Right hindlimb (tissue), 1 donor: ENCODE measurements at regions not wholly inside any gene's neighbourhood (a gene's known extent, or its start where the extent isn't known, plus 50 kb on each side); places are given as distances from the start of the nearest gene placed in this dataset.

Experiments used
- DNase-seq: peaks from one replicate; pipeline ENCODE4 v3.0.0-alpha.2; 2018

DNA sequence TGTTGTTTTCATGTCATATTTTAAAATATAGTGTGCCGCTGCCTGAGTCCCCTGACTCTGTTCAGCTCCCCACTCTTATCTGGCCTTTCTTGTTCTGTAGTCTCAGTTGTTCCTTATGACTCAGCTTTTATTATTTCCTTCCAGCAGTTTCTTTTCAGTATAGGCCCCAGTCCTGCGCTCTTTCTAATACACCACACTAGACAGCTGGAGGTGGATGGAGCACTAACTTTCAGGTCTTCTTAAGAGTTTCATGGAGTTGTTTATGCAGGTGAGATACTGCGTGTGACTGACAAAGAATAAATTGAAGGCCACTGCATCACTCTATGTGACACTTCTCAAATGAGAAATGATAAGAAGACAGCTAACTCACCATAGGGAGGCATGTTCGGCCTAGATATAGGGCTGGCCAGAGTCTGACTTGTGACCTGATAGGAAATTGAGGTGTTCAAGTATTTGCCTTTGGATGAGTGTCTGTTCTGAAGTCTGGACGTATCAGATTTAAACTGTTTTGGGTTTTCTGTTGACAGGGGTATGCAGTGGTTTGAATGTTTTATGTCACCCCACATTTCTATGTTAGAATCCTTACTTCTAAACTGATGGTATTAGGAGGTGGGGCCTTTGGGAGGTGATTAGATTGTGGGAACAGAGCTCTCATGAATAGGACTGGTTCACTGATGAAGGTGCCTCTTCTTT is 60.8 kb upstream of the CLMN start:
- no peak for DNase-seq

DNA sequence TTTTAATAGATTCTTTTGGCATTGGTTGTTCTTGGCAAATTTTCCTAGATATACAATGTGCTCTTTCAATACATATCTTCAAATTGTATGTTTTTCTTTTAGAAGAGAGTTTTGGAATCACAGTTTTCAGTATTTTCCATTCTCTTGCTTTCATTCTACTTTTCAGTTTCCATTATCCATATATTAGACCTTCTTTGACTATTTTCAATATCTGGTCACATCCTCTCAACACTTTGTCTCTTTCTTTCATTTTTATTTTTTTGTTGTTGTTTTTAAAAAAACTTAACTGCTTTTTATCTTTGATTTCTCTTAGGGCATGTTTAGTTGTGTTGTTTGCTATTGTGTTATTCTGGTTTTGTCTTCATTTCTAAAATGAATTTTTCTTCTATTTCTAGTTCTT is 59.9 kb upstream of the CLMN start:
- no peak for DNase-seq

- DNase-seq, result no peak
Observed at GRCh38 chr14:95375539-95376109, 55.9 kb upstream of the CLMN start.

DNA sequence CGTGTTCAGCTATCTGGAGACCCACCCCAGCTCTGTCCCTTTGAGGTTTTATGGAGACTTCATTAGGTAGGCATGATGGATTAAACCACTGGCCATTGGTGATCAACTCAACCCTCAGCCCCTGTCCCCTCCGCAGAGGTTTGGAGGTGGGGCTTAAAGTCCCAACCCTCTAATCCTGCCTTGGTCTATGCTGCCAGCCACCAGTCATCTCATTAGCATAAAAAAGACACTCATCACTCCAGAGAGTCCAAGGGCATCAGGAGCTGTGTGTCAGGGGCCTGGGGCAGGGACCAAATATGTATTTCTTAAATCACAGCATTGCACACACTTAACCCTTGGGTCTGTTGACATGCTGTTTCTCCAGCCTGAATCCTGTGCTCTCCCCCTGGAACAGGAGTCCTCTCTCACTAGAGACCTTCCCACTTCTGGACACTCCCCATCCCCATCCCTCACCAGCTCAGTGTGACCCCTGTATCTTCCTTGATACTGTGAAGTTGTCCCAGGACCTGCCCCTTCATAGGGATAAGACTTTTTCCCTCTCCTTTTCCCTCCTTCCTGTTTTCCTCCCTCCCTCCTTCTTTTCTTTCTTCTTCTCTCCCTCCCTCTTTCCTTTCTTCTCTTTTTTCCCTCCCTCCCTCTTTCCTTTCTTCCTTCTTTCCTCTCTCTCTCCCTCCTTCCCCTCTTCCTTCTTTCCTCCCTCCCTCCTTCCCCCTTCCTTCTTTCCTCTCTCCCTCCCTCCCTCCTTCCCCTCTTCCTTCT is 54.7 kb upstream of the CLMN start:
- no peak for DNase-seq

DNA sequence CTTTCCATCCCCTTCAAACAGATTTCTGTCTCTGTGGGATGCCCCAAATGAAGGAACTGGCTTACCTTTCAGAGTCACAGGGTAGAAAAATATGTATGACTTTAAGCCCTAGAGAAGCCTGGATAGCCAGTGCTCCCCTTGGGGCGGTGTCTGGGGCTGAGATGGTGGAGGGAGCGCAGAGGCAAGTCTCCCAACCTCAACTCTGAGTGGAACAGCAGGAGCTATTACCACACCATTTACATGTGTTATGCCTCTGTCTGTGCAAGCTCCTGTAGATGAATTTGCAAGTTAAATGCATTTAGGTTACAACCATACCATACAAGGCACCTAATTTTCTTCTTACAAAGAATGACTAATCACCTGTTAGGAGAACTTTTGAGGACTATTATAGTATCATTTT is 50.4 kb upstream of the CLMN start:
- no peak for DNase-seq
